ENCODE measurements at regions not wholly inside any gene's neighbourhood (a gene's known extent, or its start where the extent isn't known, plus 50 kb on each side); places are given as distances from the start of the nearest gene placed in this dataset.

- no peak for TF ChIP-seq EZH2 (IDR thresholded peaks at IDR 0.05; ENCODE audit: low read depth, low read length, severe bottlenecking)
- TF ChIP-seq SIRT6 (IDR thresholded peaks at IDR 0.05; ENCODE audit: low read length), result no peak
- no peak for TF ChIP-seq SP1 (IDR thresholded peaks at IDR 0.05; ENCODE audit: low read depth, low read length)
- no peak for TF ChIP-seq BACH1 (IDR thresholded peaks at IDR 0.05; ENCODE audit: low read length)
- no peak for TF ChIP-seq MAFK (IDR thresholded peaks at IDR 0.05; ENCODE audit: low read depth, low read length)
- no peak for TF ChIP-seq CHD7 (IDR thresholded peaks at IDR 0.05; ENCODE audit: insufficient replicate concordance, low read length)
- TF ChIP-seq BRCA1 (IDR thresholded peaks at IDR 0.05; ENCODE audit: low read depth, low read length), result no peak
These were observed 355.1 kb upstream of the GRIA1 start (continued) for GRCh38 chr5:153135411-153135810.
